SIG-M5 (cell line): ENCODE measurements at regions not wholly inside any gene's neighbourhood (a gene's known extent, or its start where the extent isn't known, plus 50 kb on each side); places are given as distances from the start of the nearest gene placed in this dataset.
"Not testable (repeated sequence)": the region's sequence is repeated elsewhere in the genome, so short reads cannot be mapped to it uniquely, and the experiment has no call there.

Source experiments
- DNase-seq: peaks from one replicate; lab custom pipeline; 2025; lab: John Stamatoyannopoulos, UW

GRCh38 chr18:45342166-45342565, 273.1 kb upstream of the SLC14A2 start:
- no peak for DNase-seq

GRCh38 chr18:45342653-45343052, 272.6 kb upstream of the SLC14A2 start:
- no peak for DNase-seq

- no peak for DNase-seq
Observed at GRCh38 chr18:45343365-45343764, 271.9 kb upstream of the SLC14A2 start.

GRCh38 chr18:45344680-45345079, 270.6 kb upstream of the SLC14A2 start:
- not testable (repeated sequence) for DNase-seq

GRCh38 chr18:45349019-45349418, 266.3 kb upstream of the SLC14A2 start:
- DNase-seq, result no peak

GRCh38 chr18:45349467-45349866, 265.8 kb upstream of the SLC14A2 start:
- no peak for DNase-seq

- DNase-seq, result no peak
Observed at GRCh38 chr18:45350404-45351156, 264.7 kb upstream of the SLC14A2 start.

GRCh38 chr18:45352874-45353273, 262.4 kb upstream of the SLC14A2 start:
- DNase-seq, result no peak

GRCh38 chr18:45353530-45353929, 261.7 kb upstream of the SLC14A2 start:
- no peak for DNase-seq

- no peak for DNase-seq
Observed at GRCh38 chr18:45355944-45356520, 259.2 kb upstream of the SLC14A2 start.

GRCh38 chr18:45357686-45358470, 257.4 kb upstream of the SLC14A2 start:
- DNase-seq, result no peak

- DNase-seq, result no peak
Observed at GRCh38 chr18:45359275-45360009, 255.8 kb upstream of the SLC14A2 start.

GRCh38 chr18:45361125-45361851, 254.0 kb upstream of the SLC14A2 start:
- no peak for DNase-seq

GRCh38 chr18:45363196-45363595, 252.1 kb upstream of the SLC14A2 start:
- no peak for DNase-seq

- no peak for DNase-seq
Observed at GRCh38 chr18:45365835-45366234, 249.4 kb upstream of the SLC14A2 start.

GRCh38 chr18:45370255-45371010, 244.8 kb upstream of the SLC14A2 start:
- no peak for DNase-seq

GRCh38 chr18:45373286-45373880, 241.9 kb upstream of the SLC14A2 start:
- no peak for DNase-seq

- DNase-seq, result no peak
Observed at GRCh38 chr18:45374236-45374635, 241.0 kb upstream of the SLC14A2 start.

- no peak for DNase-seq
Observed at GRCh38 chr18:45374878-45375630, 240.2 kb upstream of the SLC14A2 start.

- no peak for DNase-seq
Observed at GRCh38 chr18:45376193-45376592, 239.1 kb upstream of the SLC14A2 start.
